Hepatocyte (in vitro differentiated cells): ENCODE measurements at regions not wholly inside any gene's neighbourhood (a gene's known extent, or its start where the extent isn't known, plus 50 kb on each side); places are given as distances from the start of the nearest gene placed in this dataset.

ENCODE experiments used
- DNase-seq: peaks from one replicate; pipeline ENCODE4 v3.0.0-alpha.2; 2016; ENCODE audit warnings: low spot score
- H2AFZ ChIP-seq: fragments of 200-600 bp; sonication (generic); 2 replicates; pipeline ENCODE4 v1.6.0; 2016; ENCODE audit warnings: antibody characterized with exemption, mild to moderate bottlenecking
- H3K27ac ChIP-seq: fragments of 200-600 bp; sonication (generic); 2 replicates; pipeline ENCODE4 v1.5.1; 2016; ENCODE audit warnings: mild to moderate bottlenecking
- H3K27me3 ChIP-seq: fragments of 200-600 bp; sonication (generic); 2 replicates; pipeline ENCODE4 v1.6.1; 2016
- H3K36me3 ChIP-seq: fragments of 200-600 bp; sonication (generic); replicated peaks from 2 replicates; pipeline ENCODE4 v1.5.1; 2016; ENCODE audit warnings: low read depth; ENCODE audit not compliant: insufficient read depth
- H3K4me1 ChIP-seq: fragments of 200-600 bp; sonication (generic); 2 replicates; pipeline ENCODE4 v1.5.1; 2016; ENCODE audit warnings: mild to moderate bottlenecking, moderate library complexity; ENCODE audit not compliant: insufficient read depth
- H3K4me2 ChIP-seq: fragments of 200-600 bp; sonication (generic); 2 replicates; pipeline ENCODE4 v1.6.0; 2016
- H3K4me3 ChIP-seq: fragments of 200-600 bp; sonication (generic); 2 replicates; pipeline ENCODE4 v1.5.1; 2016; ENCODE audit warnings: mild to moderate bottlenecking
- H3K79me2 ChIP-seq: fragments of 200-600 bp; sonication (generic); 2 replicates; pipeline ENCODE4 v1.6.0; 2017; ENCODE audit warnings: mild to moderate bottlenecking
- H3K9me2 ChIP-seq: fragments of 200-600 bp; sonication (generic); replicated peaks from 2 replicates; pipeline ENCODE4 v1.6.0; 2017; ENCODE audit warnings: mild to moderate bottlenecking; ENCODE audit not compliant: insufficient read depth
- H3K9me3 ChIP-seq: fragments of 200-600 bp; sonication (generic); 2 replicates; pipeline ENCODE4 v1.5.1; 2016; ENCODE audit warnings: low read depth, mild to moderate bottlenecking
- H4K20me1 ChIP-seq: fragments of 200-600 bp; sonication (generic); 2 replicates; pipeline ENCODE4 v1.6.0; 2016; ENCODE audit warnings: mild to moderate bottlenecking; ENCODE audit not compliant: insufficient read depth, poor library complexity, severe bottlenecking
- CTCF ChIP-seq: fragments of 200-600 bp; sonication (generic); IDR thresholded peaks from 2 replicates; pipeline ENCODE4 v1.5.1; 2016; ENCODE audit warnings: antibody characterized with exemption, mild to moderate bottlenecking; ENCODE audit not compliant: poor library complexity
- EZH2 ChIP-seq: fragments of 200-600 bp; sonication (generic); IDR thresholded peaks from 2 replicates; pipeline ENCODE4 v1.6.1; 2016; ENCODE audit warnings: antibody characterized with exemption, mild to moderate bottlenecking, borderline replicate concordance
- EZH2phosphoT487 ChIP-seq: fragments of 200-600 bp; sonication (generic); IDR thresholded peaks from one replicate; pipeline ENCODE4 v1.6.1; 2018; ENCODE audit warnings: antibody characterized with exemption, mild to moderate bottlenecking, low read depth, moderate library complexity; ENCODE audit not compliant: unreplicated experiment, severe bottlenecking
- WGBS: methylation state at CpG from one replicate; pipeline ENCODE4 v1.1.6; 2016; ENCODE audit warnings: low lambda C conversion rate; ENCODE audit errors: missing lambda C conversion rate; 5-methylcytosine and 5-hydroxymethylcytosine counted together

DNA sequence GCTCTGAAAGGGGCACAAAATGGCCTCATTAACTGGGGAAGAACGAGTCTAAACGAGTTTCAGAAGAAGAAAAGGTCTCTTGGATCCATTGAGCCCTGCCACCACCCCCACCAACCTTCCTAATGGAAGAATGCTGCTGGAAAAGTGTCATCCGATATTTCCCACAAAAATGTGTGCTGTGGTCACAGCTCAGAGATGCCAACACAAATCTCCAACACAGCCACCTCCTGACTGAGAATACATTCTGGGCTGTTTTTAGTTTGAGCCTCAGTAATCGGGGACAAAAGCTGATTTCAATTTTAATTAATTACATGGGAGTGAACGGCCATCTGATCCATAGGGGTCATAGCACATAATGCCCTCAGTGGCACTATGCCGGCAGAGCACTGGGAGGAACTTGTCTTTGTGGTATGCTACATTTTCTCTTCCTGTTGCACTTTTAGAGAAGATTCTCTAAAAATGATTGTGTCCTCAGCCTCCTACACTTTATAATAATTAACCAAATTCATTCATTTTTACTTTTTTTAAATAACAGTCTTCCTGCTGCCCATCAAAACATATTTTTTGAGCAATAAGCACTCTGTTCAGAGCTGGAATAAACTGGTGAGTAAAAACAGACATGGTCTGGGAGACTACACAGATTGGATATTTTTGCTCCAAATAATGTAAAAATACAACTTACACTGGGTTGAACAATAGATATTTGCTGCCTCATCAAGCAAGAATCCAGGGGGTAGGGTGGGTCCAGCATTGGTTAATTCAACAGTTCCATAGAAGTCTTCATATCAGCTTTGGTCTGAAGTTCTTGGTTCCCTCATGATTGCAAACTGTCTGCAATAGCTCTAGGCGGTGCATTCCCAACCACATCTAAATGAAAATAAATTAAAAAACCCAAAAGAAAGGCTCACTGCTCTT lies 143.6 kb upstream of the TMEM170B start:
- 83% methylated on average over 7 of the region's 7 CpGs for WGBS
- TF ChIP-seq CTCF = no peak
- TF ChIP-seq EZH2 = no peak
- no peak for TF ChIP-seq EZH2phosphoT487
- Histone ChIP-seq H3K27ac (peak overlapping the region; percentile 48), H3K4me3 (no peak overlapping the region), H3K27me3 (no peaks in the 10 kb centered on the region), H3K79me2 (no peaks in the 10 kb centered on the region), H3K36me3 (no peaks in the 10 kb centered on the region), H3K4me1 (peaks cover 16% of the 10 kb centered on the region), H4K20me1 (no peaks in the 10 kb centered on the region), H3K9me2 (no peaks in the 10 kb centered on the region), H3K4me2 (no peak overlapping the region), H2AFZ (no peak overlapping the region), H3K9me3 (no peaks in the 10 kb centered on the region)
- DNase-seq = no peak

DNA sequence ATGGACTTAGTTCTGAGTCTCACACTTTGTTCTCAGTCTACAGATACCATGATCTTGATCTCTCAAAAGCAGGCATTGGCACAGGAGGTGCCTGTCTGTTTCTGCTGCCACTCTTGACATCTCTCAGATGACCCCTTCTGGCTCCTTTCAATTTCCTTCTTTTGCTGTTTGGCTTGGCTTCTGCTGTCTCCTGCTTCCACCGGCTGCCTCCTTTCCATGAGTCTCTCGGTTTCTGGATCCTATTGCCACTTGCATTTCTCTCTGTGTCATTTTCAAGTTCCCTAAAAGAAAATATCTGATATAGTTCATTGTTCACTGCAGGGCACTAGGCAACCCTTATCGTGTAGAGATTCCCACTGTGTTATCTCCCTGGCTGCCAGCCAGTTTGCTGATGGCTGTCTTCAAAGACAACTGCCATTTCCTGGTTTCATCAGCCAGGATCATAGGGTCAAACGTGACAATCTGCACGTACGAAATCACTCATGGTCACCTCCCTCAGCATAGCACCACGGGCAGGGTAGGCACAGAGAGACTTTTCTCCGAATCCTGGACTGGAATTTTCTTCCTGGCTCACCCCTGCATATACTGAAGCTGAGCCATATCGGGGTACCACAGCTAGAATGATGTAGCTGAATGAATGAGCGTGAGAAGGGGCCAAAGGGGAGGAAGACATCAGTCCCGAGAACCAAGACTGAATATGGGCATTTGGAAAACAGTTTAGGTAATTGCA lies 144.6 kb upstream of the TMEM170B start:
- Histone ChIP-seq H3K4me3 (no peak overlapping the region), H3K4me1 (peaks cover 16% of the 10 kb centered on the region), H3K9me3 (no peaks in the 10 kb centered on the region), H2AFZ (peak overlapping the region; percentile 13), H4K20me1 (no peaks in the 10 kb centered on the region), H3K4me2 (no peak overlapping the region), H3K9me2 (no peaks in the 10 kb centered on the region), H3K27me3 (no peaks in the 10 kb centered on the region), H3K36me3 (no peaks in the 10 kb centered on the region), H3K27ac (peak overlapping the region; percentile 70), H3K79me2 (no peaks in the 10 kb centered on the region)
- TF ChIP-seq CTCF (no peak), EZH2phosphoT487 (no peak), EZH2 (no peak)
- 63% methylated on average over 11 of the region's 11 CpGs for WGBS
- peak; percentile 67 for DNase-seq

DNA sequence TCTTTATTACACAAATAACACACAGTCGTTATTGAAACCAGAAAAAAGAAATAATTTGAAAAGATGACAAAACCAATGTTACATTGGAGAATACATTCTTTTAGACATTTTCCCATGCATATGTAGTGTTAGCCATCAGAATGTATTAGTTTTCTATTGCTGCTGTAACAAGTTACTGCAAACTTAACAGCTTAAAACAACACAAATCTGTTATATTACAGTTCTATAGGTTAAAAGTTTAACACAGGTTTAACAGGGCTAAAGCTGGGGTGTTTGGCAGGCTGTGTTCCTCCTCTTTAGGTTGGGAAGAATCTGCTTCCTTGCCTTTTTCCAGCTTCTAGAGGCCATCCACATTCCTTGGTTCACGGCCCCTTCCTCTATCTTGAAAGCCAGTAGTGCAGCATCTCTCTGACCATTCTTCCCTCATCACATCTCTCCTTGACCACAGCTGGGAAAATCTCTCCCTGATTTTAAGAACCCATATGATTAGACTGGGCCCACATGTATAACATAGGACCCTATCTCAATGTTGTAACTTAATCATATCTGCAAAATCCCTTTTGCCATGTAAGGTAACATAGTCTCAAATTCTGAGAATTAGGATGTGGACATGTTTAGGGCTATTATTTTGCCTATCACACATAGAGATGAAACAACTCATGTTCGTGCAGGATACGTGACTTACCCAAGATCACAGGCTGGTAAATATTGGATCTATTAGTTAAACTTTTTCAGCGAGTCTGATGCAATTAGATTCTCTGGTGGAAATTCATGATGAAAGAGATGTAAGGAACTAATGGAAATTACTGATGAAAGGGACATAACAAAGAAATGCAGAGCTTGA lies 145.4 kb upstream of the TMEM170B start:
- no peak for DNase-seq
- H3K27ac ChIP-seq = peak overlapping the region; percentile 70
- no peak overlapping the region for H3K4me2 ChIP-seq
- no peak overlapping the region for H3K4me3 ChIP-seq
- no peaks in the 10 kb centered on the region for H4K20me1 ChIP-seq
- TF ChIP-seq CTCF (no peak), EZH2 (no peak), EZH2phosphoT487 (no peak)
- no peaks in the 10 kb centered on the region for H3K36me3 ChIP-seq
- H3K27me3 ChIP-seq = no peaks in the 10 kb centered on the region
- no peaks in the 10 kb centered on the region for H3K79me2 ChIP-seq
- WGBS = 91% methylated on average over 5 of the region's 5 CpGs
- H3K4me1 ChIP-seq = peaks cover 16% of the 10 kb centered on the region
- H3K9me2 ChIP-seq = no peaks in the 10 kb centered on the region
- no peaks in the 10 kb centered on the region for H3K9me3 ChIP-seq
- no peak overlapping the region for H2AFZ ChIP-seq
